ENCODE measurements at regions not wholly inside any gene's neighbourhood (a gene's known extent, or its start where the extent isn't known, plus 50 kb on each side); places are given as distances from the start of the nearest gene placed in this dataset.

DNA sequence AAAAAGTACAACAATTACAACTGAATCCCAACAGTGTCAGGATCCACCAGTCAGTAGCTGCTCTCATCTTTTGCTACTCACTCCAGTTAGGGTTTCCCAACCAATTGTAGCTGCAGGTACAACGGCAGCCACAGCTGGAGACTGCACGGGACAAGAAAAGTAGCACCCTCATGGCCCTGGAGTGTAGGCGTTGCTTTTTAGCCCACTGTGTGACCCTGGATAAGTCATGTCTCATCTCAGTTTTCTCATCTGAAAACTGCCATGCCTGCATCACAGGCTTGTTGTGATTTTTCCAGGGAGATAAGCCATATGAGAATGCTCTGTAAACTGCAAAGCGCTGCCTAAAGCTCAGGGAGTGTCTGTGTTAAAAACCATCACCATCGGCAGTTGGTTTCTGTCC, 535.6 kb upstream of the IL12A start:
- H3K4me2 ChIP-seq (ENCODE audit: insufficient read depth, low read length, poor library complexity, severe bottlenecking) = no peak overlapping the region
- no CpG with 5 or more reads among the region's 5 CpGs for WGBS, 2 donors (ENCODE audit: extremely low coverage in 2 of 2, insufficient read length in 2 of 2, insufficient replicate concordance in 1 of 2)

DNA sequence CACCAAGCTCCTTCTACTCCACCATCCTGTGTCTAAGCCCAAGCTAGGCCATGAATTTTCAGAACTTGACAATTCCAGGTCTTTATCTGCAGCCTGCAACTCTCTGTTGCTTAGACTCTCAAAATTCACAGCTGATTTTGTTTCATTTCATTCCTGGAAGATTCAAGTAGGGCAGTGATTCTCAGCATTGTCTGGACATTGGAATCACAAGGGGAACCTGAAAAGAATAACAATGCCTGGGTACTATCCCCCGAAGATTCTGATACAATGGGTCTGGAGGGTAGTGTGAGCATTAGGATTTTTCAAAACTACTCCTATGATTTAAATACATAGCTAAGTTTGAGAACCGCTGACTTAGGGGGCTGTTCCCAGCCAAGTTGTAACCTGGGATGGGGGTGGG, 534.7 kb upstream of the IL12A start:
- Histone ChIP-seq H2BK120ac (ENCODE audit: low read depth, low read length) (no peak overlapping the region), H3K23ac (ENCODE audit: low read depth, low read length, poor library complexity) (no peak overlapping the region), H2BK15ac (ENCODE audit: low read length) (no peak overlapping the region), H3K27me3 (ENCODE audit: control insufficient read depth in 3 of 3, insufficient read depth in 3 of 3, low read depth in 1 of 3, low read length in 3 of 3) (peaks cover 0 to 1% (median 0%) of the 10 kb centered on the region in 3 experiments), H3K4me3 (ENCODE audit: low read length in 2 of 2) (no peak overlapping the region), H3K4me1 (ENCODE audit: control insufficient read depth in 2 of 2, insufficient read depth in 1 of 2, low read depth in 1 of 2, low read length in 2 of 2) (peaks cover 0 to 2% of the 10 kb centered on the region in 2 donors), H3K4ac (ENCODE audit: low read length) (no peak overlapping the region), H2BK12ac (ENCODE audit: low read length) (no peak overlapping the region), H3K27ac (replicated peaks; ENCODE audit: low read length) (no peak overlapping the region), H2AK5ac (ENCODE audit: low read depth, low read length) (no peak overlapping the region), H2AFZ (ENCODE audit: low read length) (no peak overlapping the region), H3K4me2 (ENCODE audit: insufficient read depth, low read length, poor library complexity, severe bottlenecking) (no peak overlapping the region), H3K18ac (ENCODE audit: low read length) (no peak overlapping the region), H3K9me3 (replicated peaks in 1 of 2; ENCODE audit: control insufficient read depth in 2 of 2, insufficient read depth in 1 of 2, low read depth in 1 of 2, low read length in 2 of 2) (no peaks in the 10 kb centered on the region), H3K9ac (ENCODE audit: low read depth, low read length, poor library complexity) (no peak overlapping the region), H2BK5ac (ENCODE audit: low read length) (no peak overlapping the region), H3K14ac (ENCODE audit: low read length) (no peak overlapping the region), H3K79me1 (ENCODE audit: low read depth, low read length) (no peaks in the 10 kb centered on the region), H4K91ac (ENCODE audit: low read depth, low read length, poor library complexity) (no peak overlapping the region), H3K36me3 (replicated peaks in 1 of 2; ENCODE audit: control insufficient read depth in 2 of 2, insufficient read depth in 2 of 2, low read length in 2 of 2) (no peaks in the 10 kb centered on the region), H4K8ac (ENCODE audit: low read depth, low read length) (no peak overlapping the region)
- WGBS, 2 donors (ENCODE audit: extremely low coverage in 2 of 2, insufficient read length in 2 of 2, insufficient replicate concordance in 1 of 2) = no CpG with 5 or more reads among the region's 2 CpGs
- no peak for DNase-seq (ENCODE audit: low spot score)

More for the DNA sequence above, 535.6 kb upstream of the IL12A start:
- H3K18ac ChIP-seq (ENCODE audit: low read length) = no peak overlapping the region
- DNase-seq (ENCODE audit: low spot score) = no peak
- no peak overlapping the region for H4K91ac ChIP-seq (ENCODE audit: low read depth, low read length, poor library complexity)
- H2AFZ ChIP-seq (ENCODE audit: low read length) = no peak overlapping the region
- H3K9ac ChIP-seq (ENCODE audit: low read depth, low read length, poor library complexity) = no peak overlapping the region
- no peak overlapping the region for H3K23ac ChIP-seq (ENCODE audit: low read depth, low read length, poor library complexity)
- H3K79me1 ChIP-seq (ENCODE audit: low read depth, low read length) = no peaks in the 10 kb centered on the region
- H3K14ac ChIP-seq (ENCODE audit: low read length) = no peak overlapping the region
- H2BK15ac ChIP-seq (ENCODE audit: low read length) = no peak overlapping the region
- no peak overlapping the region for H2AK5ac ChIP-seq (ENCODE audit: low read depth, low read length)
- H3K4me1 ChIP-seq (ENCODE audit: control insufficient read depth in 2 of 2, insufficient read depth in 1 of 2, low read depth in 1 of 2, low read length in 2 of 2) = peaks cover 0 to under 1% of the 10 kb centered on the region in 2 donors
- H3K4me3 ChIP-seq (ENCODE audit: low read length in 2 of 2) = no peak overlapping the region
- peaks cover 0 to 1% (median 0%) of the 10 kb centered on the region in 3 experiments for H3K27me3 ChIP-seq (ENCODE audit: control insufficient read depth in 3 of 3, insufficient read depth in 3 of 3, low read depth in 1 of 3, low read length in 3 of 3)
- no peaks in the 10 kb centered on the region for H3K9me3 ChIP-seq (replicated peaks in 1 of 2; ENCODE audit: control insufficient read depth in 2 of 2, insufficient read depth in 1 of 2, low read depth in 1 of 2, low read length in 2 of 2)
- no peak overlapping the region for H3K27ac ChIP-seq (replicated peaks; ENCODE audit: low read length)
- no peak overlapping the region for H4K8ac ChIP-seq (ENCODE audit: low read depth, low read length)
- H2BK120ac ChIP-seq (ENCODE audit: low read depth, low read length) = no peak overlapping the region
- no peak overlapping the region for H2BK5ac ChIP-seq (ENCODE audit: low read length)
- no peaks in the 10 kb centered on the region for H3K36me3 ChIP-seq (replicated peaks in 1 of 2; ENCODE audit: control insufficient read depth in 2 of 2, insufficient read depth in 2 of 2, low read length in 2 of 2)
- H2BK12ac ChIP-seq (ENCODE audit: low read length) = no peak overlapping the region
- no peak overlapping the region for H3K4ac ChIP-seq (ENCODE audit: low read length)

DNA sequence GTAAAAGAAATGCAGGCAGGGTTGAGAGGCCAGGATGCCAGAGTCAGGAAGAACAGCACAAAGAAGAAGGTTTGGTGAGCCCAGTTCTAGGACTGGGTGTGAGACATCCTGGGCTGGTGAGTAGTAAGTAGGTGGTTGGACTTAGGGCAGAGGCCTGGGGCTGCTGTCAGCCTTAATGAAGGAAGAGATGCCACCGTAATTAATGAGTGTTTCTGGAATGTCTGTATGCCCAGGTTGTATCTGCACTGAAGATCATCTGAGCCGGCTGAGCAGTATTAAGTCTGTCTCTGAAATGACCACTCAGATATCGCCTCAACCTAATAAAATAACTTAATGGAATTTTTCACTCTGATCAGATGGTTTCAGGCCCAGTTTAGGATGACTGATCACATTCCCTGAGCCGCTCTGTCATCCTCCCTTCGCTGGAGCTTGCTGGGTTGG, 532.9 kb upstream of the IL12A start:
- H2BK120ac ChIP-seq (ENCODE audit: low read depth, low read length) = no peak overlapping the region
- H2BK12ac ChIP-seq (ENCODE audit: low read length) = no peak overlapping the region
- H3K27me3 ChIP-seq (ENCODE audit: control insufficient read depth in 3 of 3, insufficient read depth in 3 of 3, low read depth in 1 of 3, low read length in 3 of 3) = peaks cover 0 to 1% (median 0%) of the 10 kb centered on the region in 3 experiments
- H3K36me3 ChIP-seq (replicated peaks in 1 of 2; ENCODE audit: control insufficient read depth in 2 of 2, insufficient read depth in 2 of 2, low read length in 2 of 2) = no peaks in the 10 kb centered on the region
- WGBS, 2 donors (ENCODE audit: extremely low coverage in 2 of 2, insufficient read length in 2 of 2, insufficient replicate concordance in 1 of 2) = no CpG with 5 or more reads among the region's 5 CpGs
- H2AK5ac ChIP-seq (ENCODE audit: low read depth, low read length) = no peak overlapping the region
- no peak overlapping the region for H3K23ac ChIP-seq (ENCODE audit: low read depth, low read length, poor library complexity)
- no peak overlapping the region for H3K4me3 ChIP-seq (ENCODE audit: low read length in 2 of 2)
- no peak overlapping the region for H3K14ac ChIP-seq (ENCODE audit: low read length)
- no peak overlapping the region for H2BK5ac ChIP-seq (ENCODE audit: low read length)
- H3K4me1 ChIP-seq (ENCODE audit: control insufficient read depth in 2 of 2, insufficient read depth in 1 of 2, low read depth in 1 of 2, low read length in 2 of 2) = peaks cover 0 to 2% of the 10 kb centered on the region in 2 donors
- no peaks in the 10 kb centered on the region for H3K9me3 ChIP-seq (replicated peaks in 1 of 2; ENCODE audit: control insufficient read depth in 2 of 2, insufficient read depth in 1 of 2, low read depth in 1 of 2, low read length in 2 of 2)
- H3K4me2 ChIP-seq (ENCODE audit: insufficient read depth, low read length, poor library complexity, severe bottlenecking) = no peak overlapping the region
- H4K91ac ChIP-seq (ENCODE audit: low read depth, low read length, poor library complexity) = no peak overlapping the region
- H3K18ac ChIP-seq (ENCODE audit: low read length) = no peak overlapping the region
- H3K9ac ChIP-seq (ENCODE audit: low read depth, low read length, poor library complexity) = no peak overlapping the region
- no peak overlapping the region for H2BK15ac ChIP-seq (ENCODE audit: low read length)
- H3K4ac ChIP-seq (ENCODE audit: low read length) = no peak overlapping the region
- no peak overlapping the region for H2AFZ ChIP-seq (ENCODE audit: low read length)
- H3K79me1 ChIP-seq (ENCODE audit: low read depth, low read length) = no peaks in the 10 kb centered on the region
- no peak for DNase-seq (ENCODE audit: low spot score)
- no peak overlapping the region for H3K27ac ChIP-seq (replicated peaks; ENCODE audit: low read length)
- H4K8ac ChIP-seq (ENCODE audit: low read depth, low read length) = no peak overlapping the region

DNA sequence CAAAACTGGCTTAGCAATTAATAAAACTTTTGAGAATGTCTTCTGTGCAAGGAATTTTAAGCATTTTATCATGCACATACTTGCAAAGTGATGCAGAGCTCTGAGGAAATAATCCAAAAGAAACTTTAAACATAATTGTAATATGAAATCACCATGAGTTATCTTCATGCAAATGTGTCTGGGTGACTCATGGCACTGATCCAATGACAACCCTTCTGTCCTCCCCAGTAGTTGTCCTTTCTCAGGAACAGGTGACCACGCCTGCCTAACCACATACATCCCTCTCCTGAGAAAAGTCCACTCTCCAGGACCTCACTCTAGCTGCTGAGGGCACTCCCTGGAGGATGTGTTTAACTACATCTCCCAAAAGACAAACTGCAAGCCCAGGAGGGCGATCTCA, 530.6 kb upstream of the IL12A start:
- H2AK5ac ChIP-seq (ENCODE audit: low read depth, low read length) = no peak overlapping the region
- H3K4ac ChIP-seq (ENCODE audit: low read length) = no peak overlapping the region
- WGBS, 2 donors (ENCODE audit: extremely low coverage in 2 of 2, insufficient read length in 2 of 2, insufficient replicate concordance in 1 of 2) = no CpG with 5 or more reads among the region's 2 CpGs
- H3K36me3 ChIP-seq (replicated peaks in 1 of 2; ENCODE audit: control insufficient read depth in 2 of 2, insufficient read depth in 2 of 2, low read length in 2 of 2) = no peaks in the 10 kb centered on the region
- H4K91ac ChIP-seq (ENCODE audit: low read depth, low read length, poor library complexity) = no peak overlapping the region
- no peak overlapping the region for H4K8ac ChIP-seq (ENCODE audit: low read depth, low read length)
- no peak overlapping the region for H3K4me3 ChIP-seq (ENCODE audit: low read length in 2 of 2)
- H3K4me2 ChIP-seq (ENCODE audit: insufficient read depth, low read length, poor library complexity, severe bottlenecking) = no peak overlapping the region
- H2BK5ac ChIP-seq (ENCODE audit: low read length) = no peak overlapping the region
- H3K23ac ChIP-seq (ENCODE audit: low read depth, low read length, poor library complexity) = no peak overlapping the region
- H3K27me3 ChIP-seq (ENCODE audit: control insufficient read depth in 3 of 3, insufficient read depth in 3 of 3, low read depth in 1 of 3, low read length in 3 of 3) = no peaks in the 10 kb centered on the region
- no peak for DNase-seq (ENCODE audit: low spot score)
- H3K9me3 ChIP-seq (replicated peaks in 1 of 2; ENCODE audit: control insufficient read depth in 2 of 2, insufficient read depth in 1 of 2, low read depth in 1 of 2, low read length in 2 of 2) = no peaks in the 10 kb centered on the region
- no peak overlapping the region for H3K14ac ChIP-seq (ENCODE audit: low read length)
- H2BK15ac ChIP-seq (ENCODE audit: low read length) = no peak overlapping the region
- no peak overlapping the region for H3K18ac ChIP-seq (ENCODE audit: low read length)
- no peak overlapping the region for H2AFZ ChIP-seq (ENCODE audit: low read length)
- H3K4me1 ChIP-seq (ENCODE audit: control insufficient read depth in 2 of 2, insufficient read depth in 1 of 2, low read depth in 1 of 2, low read length in 2 of 2) = peaks cover 0 to 2% of the 10 kb centered on the region in 2 donors
- no peak overlapping the region for H3K27ac ChIP-seq (replicated peaks; ENCODE audit: low read length)
- no peak overlapping the region for H2BK12ac ChIP-seq (ENCODE audit: low read length)
- H3K9ac ChIP-seq (ENCODE audit: low read depth, low read length, poor library complexity) = no peak overlapping the region
- H3K79me1 ChIP-seq (ENCODE audit: low read depth, low read length) = no peaks in the 10 kb centered on the region
- H2BK120ac ChIP-seq (ENCODE audit: low read depth, low read length) = no peak overlapping the region

Data from neuronal stem cell (in vitro differentiated cells).